ENCODE measurements at regions not wholly inside any gene's neighbourhood (a gene's known extent, or its start where the extent isn't known, plus 50 kb on each side); places are given as distances from the start of the nearest gene placed in this dataset.

DNA sequence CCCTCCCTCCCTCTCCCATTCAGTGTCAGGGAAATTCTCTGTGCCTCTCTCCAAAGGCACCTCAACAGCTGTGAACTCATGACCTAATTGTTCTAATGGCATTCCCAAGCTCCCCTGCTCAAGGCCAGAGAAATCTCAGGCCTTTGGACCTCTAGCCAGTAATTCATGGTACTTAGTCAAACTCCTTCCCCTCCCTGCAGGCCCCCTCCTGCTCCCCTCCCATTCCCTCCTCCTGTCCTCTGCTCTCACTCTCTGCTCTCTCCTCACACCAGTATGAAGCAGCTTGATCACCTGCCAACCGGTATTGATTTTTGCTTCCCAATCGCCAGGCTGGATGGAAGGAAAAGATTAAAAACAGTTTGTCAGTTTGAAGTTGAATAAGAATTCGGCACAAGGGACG, 370.5 kb upstream of the PBX1 start:
- no peak for DNase-seq

- DNase-seq: no peak
Measured at GRCh38 chr1:164191191-164191590, 367.8 kb upstream of the PBX1 start.

DNA sequence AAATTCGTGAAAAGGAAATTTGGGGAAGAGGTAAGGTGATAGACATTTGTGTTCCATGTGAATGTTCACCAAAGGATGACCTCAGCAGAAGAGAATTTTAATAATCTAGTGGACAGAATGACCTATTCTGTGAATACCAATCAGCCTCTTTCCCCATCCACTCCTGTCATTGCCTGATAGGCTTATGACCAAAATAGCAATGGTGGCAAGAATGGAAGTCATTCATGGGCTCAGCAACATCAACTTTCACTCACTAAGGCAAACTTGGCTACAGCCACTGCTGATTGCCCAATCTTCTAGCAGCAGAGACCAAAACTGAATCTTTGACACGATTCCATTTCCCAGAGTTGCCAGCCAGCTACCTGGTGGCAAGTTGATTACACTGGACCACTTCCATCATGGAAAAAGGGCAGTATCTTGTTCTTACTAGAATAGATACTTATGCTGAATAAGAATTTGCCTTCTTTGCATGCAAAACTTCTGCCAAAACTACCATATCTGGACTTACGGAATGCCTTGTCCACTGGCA, 348.7 kb upstream of the PBX1 start:
- DNase-seq: no peak

DNA sequence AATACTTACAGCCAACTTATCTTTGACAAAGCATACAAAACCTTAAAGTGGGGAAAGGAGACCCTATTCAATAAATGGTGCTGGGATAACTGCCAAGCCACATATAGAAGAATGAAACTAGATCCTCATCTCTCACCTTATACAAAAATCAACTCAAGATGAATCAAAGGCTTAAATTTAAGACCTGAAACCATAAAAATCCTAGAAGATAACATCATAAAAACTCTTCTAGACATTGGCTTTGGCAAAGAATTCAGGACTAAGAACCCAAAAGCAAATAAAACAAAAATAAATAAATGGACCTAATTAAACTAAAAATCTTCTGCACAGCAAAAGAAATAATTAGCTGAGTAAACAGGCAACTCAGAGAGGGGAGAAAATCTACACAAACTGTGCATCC, 335.6 kb upstream of the PBX1 start:
- no peak for DNase-seq

- DNase-seq: no peak
Measured at GRCh38 chr1:164225011-164225410, 334.0 kb upstream of the PBX1 start.

DNA sequence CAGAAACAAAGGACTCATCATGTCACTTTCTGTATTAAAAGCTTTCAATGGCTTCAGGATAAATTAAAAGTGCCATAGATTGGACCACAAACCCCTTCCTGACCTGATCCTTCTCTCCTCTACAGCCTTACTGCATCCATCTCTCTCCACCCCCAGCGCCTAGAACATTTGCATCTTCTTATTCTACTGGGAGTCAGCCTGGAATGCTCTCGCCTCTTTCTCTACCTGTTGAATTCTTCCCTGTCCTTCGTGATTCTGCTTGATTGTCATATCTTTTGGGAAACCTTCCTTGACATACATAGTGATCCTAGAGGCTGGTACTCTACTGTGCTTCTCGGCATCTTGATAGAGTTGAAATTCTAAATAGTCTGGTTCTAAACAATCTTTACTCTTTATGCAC, 332.0 kb upstream of the PBX1 start:
- no peak for DNase-seq

- DNase-seq: no peak
Measured at GRCh38 chr1:164228928-164229327, 330.1 kb upstream of the PBX1 start.

GRCh38 chr1:164233149-164233548, 325.8 kb upstream of the PBX1 start:
- no peak for DNase-seq

DNA sequence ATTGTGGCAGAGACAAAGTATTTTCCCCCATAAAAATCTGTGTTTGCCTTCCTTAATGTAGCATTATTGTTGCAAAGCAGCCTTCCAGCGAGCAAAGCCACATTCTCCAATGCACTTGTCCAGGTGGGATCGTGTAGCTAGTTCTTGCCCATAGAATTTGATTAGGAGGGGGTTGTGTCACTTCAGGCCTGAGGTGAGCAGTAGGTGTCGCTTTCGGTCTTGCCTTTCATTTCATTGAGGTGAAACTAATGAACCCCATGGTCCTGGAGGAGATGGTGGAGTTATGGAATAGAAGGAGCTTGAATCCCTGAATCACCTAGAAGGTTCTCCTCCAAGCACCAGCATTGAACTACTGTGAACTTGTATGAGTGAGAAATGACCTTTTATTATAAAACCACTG, 318.9 kb upstream of the PBX1 start:
- DNase-seq: no peak

- DNase-seq: no peak
Measured at GRCh38 chr1:164250365-164250764, 308.6 kb upstream of the PBX1 start.

- DNase-seq: no peak
Measured at GRCh38 chr1:164256456-164256855, 302.5 kb upstream of the PBX1 start.

- DNase-seq: no peak
Measured at GRCh38 chr1:164261691-164262240, 297.2 kb upstream of the PBX1 start.

GRCh38 chr1:164263540-164263939, 295.4 kb upstream of the PBX1 start:
- no peak for DNase-seq

DNA sequence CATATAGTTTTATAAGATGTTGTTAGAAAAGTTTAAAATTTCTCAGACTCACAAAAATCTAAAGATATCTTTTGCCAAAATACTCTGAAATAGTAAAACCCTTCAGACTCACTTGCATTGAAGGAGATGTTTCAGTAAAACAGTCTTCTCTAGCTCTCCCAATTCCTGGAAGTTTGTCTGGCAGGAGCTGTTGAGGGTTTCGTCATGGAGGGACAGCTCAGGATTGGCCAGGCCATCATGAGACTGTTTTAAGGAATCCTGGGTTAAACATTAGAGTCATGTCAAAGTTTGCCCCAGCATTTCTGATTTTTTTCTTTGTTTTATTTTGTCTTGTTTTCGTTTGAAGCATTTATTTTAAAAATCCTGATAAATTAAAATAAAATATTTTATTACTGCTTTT, 293.8 kb upstream of the PBX1 start:
- no peak for DNase-seq

- no peak for DNase-seq
Measured at GRCh38 chr1:164272156-164272555, 286.8 kb upstream of the PBX1 start.

GRCh38 chr1:164296172-164296571, 262.8 kb upstream of the PBX1 start:
- DNase-seq: no peak

DNA sequence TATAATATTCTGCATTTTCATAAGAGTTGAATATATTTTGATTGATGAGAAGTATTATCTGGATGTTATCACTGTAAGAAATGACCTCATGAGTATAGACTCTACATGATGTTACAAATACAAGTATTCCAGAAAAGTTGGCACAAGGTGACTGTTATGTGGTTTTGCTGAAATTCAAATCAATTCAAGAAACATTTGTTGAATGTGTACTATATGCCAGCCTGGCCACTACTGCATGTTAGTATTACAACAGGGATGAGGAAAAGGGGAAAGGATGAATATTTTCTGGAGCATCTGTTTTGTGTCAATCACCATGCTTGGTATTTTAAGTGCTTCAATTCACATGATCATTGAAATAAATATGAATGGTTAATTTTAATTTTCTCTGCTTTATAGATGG, 250.9 kb upstream of the PBX1 start:
- no peak for DNase-seq

- DNase-seq: no peak
Measured at GRCh38 chr1:164310166-164310565, 248.8 kb upstream of the PBX1 start.

- DNase-seq: no peak
Measured at GRCh38 chr1:164311377-164311776, 247.6 kb upstream of the PBX1 start.

GRCh38 chr1:164320790-164321731, 237.9 kb upstream of the PBX1 start:
- no peak for DNase-seq

- no peak for DNase-seq
Measured at GRCh38 chr1:164325786-164326185, 233.2 kb upstream of the PBX1 start.

DNA sequence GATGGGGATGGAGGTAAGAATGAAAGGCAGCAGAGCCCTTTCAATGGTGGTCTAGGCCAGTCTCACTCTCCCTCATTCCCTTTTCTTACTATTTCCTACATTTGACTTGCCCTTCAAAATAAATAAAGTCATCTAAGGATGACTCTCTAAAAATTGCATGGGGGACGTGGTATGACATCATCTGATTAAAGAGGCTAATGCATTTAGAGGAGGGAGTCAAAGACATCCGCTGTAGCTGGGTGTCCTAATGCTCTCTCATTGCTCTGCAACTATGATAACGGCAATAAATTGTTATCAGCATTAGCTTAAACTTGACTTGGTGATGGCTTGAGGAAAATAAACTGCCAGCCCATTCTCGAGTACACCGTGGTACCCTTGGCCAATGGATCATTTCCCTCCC, 225.6 kb upstream of the PBX1 start:
- no peak for DNase-seq

DNA sequence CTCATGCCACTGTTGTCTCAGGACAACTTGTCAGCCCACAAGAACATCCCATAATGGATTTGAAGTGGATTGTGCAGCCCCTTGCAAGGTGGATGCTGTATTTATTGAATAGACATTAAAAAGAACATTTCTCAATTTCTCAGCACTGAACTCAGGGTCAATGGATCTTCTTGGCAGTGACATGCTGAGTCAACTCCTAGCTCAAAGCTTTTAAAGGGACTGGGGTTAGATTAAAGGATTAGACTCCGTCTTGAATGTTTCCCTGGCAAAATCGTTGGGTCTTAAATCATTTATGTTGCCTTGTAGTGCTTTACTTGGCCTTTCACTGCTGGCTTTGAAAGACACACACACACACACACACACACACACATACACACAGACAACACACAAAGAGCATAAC, 221.6 kb upstream of the PBX1 start:
- no peak for DNase-seq

DNA sequence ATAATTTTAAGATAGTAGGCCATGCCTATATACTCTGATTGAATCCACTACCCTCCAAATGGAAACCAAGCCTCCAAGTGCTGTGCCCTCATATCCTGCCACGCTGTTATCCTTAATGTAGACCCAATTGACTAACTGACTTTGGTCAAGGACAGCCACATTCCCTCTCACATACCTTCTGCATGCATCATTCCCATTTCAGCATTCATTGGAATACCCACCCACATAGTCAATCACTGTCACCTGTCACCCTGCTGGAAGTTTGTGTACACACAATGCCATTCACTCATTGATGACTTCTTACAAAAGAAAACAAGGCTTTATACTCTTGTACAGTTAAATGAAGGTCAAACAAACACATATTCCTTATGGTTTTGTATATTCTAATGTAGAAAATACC, 221.1 kb upstream of the PBX1 start:
- no peak for DNase-seq
